KMS-11 (cell line): ENCODE measurements at regions not wholly inside any gene's neighbourhood (a gene's known extent, or its start where the extent isn't known, plus 50 kb on each side); places are given as distances from the start of the nearest gene placed in this dataset.

ENCODE experiments used
- H2AFZ ChIP-seq: fragments of 200-600 bp; sonication (generic); 2 replicates; pipeline ENCODE4 v1.6.1; 2016; ENCODE audit warnings: antibody characterized with exemption, mixed run types, low read depth
- H3K27ac ChIP-seq: fragments of 200-600 bp; sonication (generic); 2 replicates; pipeline ENCODE4 v1.6.1; 2016; ENCODE audit warnings: mild to moderate bottlenecking, mixed run types
- H3K27me3 ChIP-seq: fragments of 200-600 bp; sonication (generic); 2 replicates; pipeline ENCODE4 v1.6.1; 2017; ENCODE audit warnings: mild to moderate bottlenecking, low read depth, mixed run types, moderate library complexity; ENCODE audit not compliant: insufficient read depth
- H3K36me3 ChIP-seq: fragments of 200-600 bp; sonication (generic); 2 replicates; pipeline ENCODE4 v1.6.1; 2017; ENCODE audit warnings: mild to moderate bottlenecking, mixed run types; ENCODE audit not compliant: insufficient read depth
- H3K4me1 ChIP-seq: fragments of 200-600 bp; sonication (generic); 2 replicates; pipeline ENCODE4 v1.6.1; 2016; ENCODE audit warnings: mild to moderate bottlenecking, low read depth, mixed run types; ENCODE audit not compliant: poor library complexity, severe bottlenecking
- H3K4me2 ChIP-seq: fragments of 200-600 bp; sonication (generic); 2 replicates; pipeline ENCODE4 v1.7.0; 2016; ENCODE audit warnings: mild to moderate bottlenecking, mixed run types
- H3K4me3 ChIP-seq: fragments of 200-600 bp; sonication (generic); IDR thresholded peaks from 2 replicates; pipeline ENCODE4 v1.6.1; 2017; ENCODE audit warnings: low read depth, low read length, mixed read lengths; ENCODE audit not compliant: insufficient read depth
- H3K79me2 ChIP-seq: fragments of 200-600 bp; sonication (generic); 2 replicates; pipeline ENCODE4 v1.6.1; 2016; ENCODE audit warnings: low read depth, mixed run types; ENCODE audit not compliant: insufficient read depth
- H3K9ac ChIP-seq: fragments of 200-600 bp; sonication (generic); 2 replicates; pipeline ENCODE4 v1.6.1; 2016; ENCODE audit warnings: mild to moderate bottlenecking, mixed run types
- H4K20me1 ChIP-seq: fragments of 200-600 bp; sonication (generic); 2 replicates; pipeline ENCODE4 v1.6.1; 2016; ENCODE audit warnings: mild to moderate bottlenecking, mixed run types; ENCODE audit not compliant: insufficient read depth
- TF ChIP-seq, protein P1 (sequence below): fragments of 200-600 bp; sonication (generic); conservative IDR thresholded peaks from 2 replicates; pipeline ENCODE4 v1.6.1; 2017; ENCODE audit warnings: low read depth, mild to moderate bottlenecking, antibody characterized with exemption, low read length, moderate library complexity, mixed read lengths

DNA sequence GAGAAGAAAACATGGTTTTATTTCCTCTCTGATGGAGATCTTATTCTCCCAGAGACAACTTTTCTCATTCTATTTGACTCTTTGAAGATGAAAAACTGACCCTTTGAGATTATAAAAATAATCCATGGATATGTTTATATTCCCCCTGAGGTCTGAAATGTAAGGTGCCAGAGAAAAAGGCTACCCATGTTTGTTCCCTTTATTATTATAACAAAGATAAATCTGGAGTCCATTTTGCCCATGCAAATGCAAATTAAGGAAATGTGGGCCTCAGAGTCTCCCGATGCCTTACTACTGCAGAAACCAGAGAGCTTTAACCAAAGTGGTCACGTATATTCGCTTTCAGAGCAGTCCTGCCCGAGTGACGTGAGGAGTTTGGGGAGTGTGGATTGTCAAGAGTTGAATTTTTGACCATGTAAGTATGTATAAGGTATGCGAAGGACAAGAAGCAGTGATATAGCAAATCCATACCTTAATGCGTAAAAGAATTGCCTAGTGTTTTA is 312.5 kb downstream of the RASEF start:
- H3K4me3 ChIP-seq = no peak overlapping the region
- H4K20me1 ChIP-seq = no peaks in the 10 kb centered on the region
- no peaks in the 10 kb centered on the region for H3K36me3 ChIP-seq
- H3K27ac ChIP-seq = no peak overlapping the region
- H3K9ac ChIP-seq = no peak overlapping the region
- no peak overlapping the region for H3K4me2 ChIP-seq
- H3K79me2 ChIP-seq = no peaks in the 10 kb centered on the region
- TF ChIP-seq, protein P1, sequence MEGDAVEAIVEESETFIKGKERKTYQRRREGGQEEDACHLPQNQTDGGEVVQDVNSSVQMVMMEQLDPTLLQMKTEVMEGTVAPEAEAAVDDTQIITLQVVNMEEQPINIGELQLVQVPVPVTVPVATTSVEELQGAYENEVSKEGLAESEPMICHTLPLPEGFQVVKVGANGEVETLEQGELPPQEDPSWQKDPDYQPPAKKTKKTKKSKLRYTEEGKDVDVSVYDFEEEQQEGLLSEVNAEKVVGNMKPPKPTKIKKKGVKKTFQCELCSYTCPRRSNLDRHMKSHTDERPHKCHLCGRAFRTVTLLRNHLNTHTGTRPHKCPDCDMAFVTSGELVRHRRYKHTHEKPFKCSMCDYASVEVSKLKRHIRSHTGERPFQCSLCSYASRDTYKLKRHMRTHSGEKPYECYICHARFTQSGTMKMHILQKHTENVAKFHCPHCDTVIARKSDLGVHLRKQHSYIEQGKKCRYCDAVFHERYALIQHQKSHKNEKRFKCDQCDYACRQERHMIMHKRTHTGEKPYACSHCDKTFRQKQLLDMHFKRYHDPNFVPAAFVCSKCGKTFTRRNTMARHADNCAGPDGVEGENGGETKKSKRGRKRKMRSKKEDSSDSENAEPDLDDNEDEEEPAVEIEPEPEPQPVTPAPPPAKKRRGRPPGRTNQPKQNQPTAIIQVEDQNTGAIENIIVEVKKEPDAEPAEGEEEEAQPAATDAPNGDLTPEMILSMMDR = no peak
- H2AFZ ChIP-seq = no peak overlapping the region
- H3K27me3 ChIP-seq = no peaks in the 10 kb centered on the region
- H3K4me1 ChIP-seq = no peaks in the 10 kb centered on the region

- TF ChIP-seq, protein P1 = no peak
- Histone ChIP-seq H3K79me2 (no peaks in the 10 kb centered on the region), H3K4me3 (no peak overlapping the region), H3K4me1 (no peaks in the 10 kb centered on the region), H3K4me2 (no peak overlapping the region), H3K9ac (no peak overlapping the region), H3K27me3 (no peaks in the 10 kb centered on the region), H2AFZ (no peak overlapping the region), H4K20me1 (no peaks in the 10 kb centered on the region), H3K36me3 (no peaks in the 10 kb centered on the region), H3K27ac (no peak overlapping the region)
These were observed 305.0 kb downstream of the RASEF start for GRCh38 chr9:82757924-82758323.

GRCh38 chr9:82761027-82761426 is 301.9 kb downstream of the RASEF start:
- Histone ChIP-seq H3K4me3 (no peak overlapping the region), H3K4me1 (no peaks in the 10 kb centered on the region), H3K9ac (no peak overlapping the region), H2AFZ (no peak overlapping the region), H4K20me1 (no peaks in the 10 kb centered on the region), H3K36me3 (no peaks in the 10 kb centered on the region), H3K27me3 (no peaks in the 10 kb centered on the region), H3K27ac (no peak overlapping the region), H3K4me2 (no peak overlapping the region), H3K79me2 (no peaks in the 10 kb centered on the region)
- TF ChIP-seq, protein P1 = no peak

DNA sequence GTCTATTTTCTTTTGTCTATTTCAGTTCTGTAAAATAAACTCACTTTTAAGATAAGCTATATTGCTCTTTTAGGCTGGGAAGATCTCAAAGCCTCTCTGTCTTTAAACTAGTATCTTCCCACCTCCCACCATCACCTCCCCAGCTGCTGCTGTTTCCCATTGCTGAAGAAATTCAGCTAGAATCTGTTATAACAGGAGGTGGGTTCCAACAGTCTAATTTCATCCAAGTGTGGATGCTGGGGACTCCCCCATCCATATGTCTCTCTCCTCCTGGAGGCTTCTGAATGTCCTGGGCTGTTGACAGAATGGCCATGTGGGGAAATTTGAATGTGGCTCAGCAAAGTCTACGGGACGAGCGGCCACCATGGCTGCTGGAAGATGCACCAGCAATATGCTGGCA is 301.0 kb downstream of the RASEF start:
- Histone ChIP-seq H2AFZ (no peak overlapping the region), H3K36me3 (no peaks in the 10 kb centered on the region), H3K4me2 (no peak overlapping the region), H3K27ac (no peak overlapping the region), H3K79me2 (no peaks in the 10 kb centered on the region), H3K4me1 (no peaks in the 10 kb centered on the region), H4K20me1 (no peaks in the 10 kb centered on the region), H3K27me3 (no peaks in the 10 kb centered on the region), H3K9ac (no peak overlapping the region), H3K4me3 (no peak overlapping the region)
- TF ChIP-seq, protein P1 = no peak
